Cardiac muscle cell (in vitro differentiated cells and primary cell): ENCODE measurements at regions not wholly inside any gene's neighbourhood (a gene's known extent, or its start where the extent isn't known, plus 50 kb on each side); places are given as distances from the start of the nearest gene placed in this dataset.

Source experiments
- DNase-seq, 2 donors: peaks; one replicate each; pipeline versions ENCODE4 v3.0.0 to v3.0.0-alpha.2; 2010 to 2017; ENCODE audit warnings: low read depth in 1 of 2, low spot score in 1 of 2
- H3K27ac ChIP-seq: fragments of 200-600 bp; sonication (generic); 2 replicates; pipeline ENCODE4 v1.5.1; 2016
- H3K27me3 ChIP-seq: fragments of 200-600 bp; sonication (generic); 2 replicates; pipeline ENCODE4 v1.6.0; 2016; ENCODE audit warnings: control low read depth
- H3K36me3 ChIP-seq: fragments of 200-600 bp; sonication (generic); 2 replicates; pipeline ENCODE4 v1.5.1; 2016; ENCODE audit warnings: control low read depth
- H3K4me1 ChIP-seq: fragments of 200-600 bp; sonication (generic); 2 replicates; pipeline ENCODE4 v1.8.1; 2017; ENCODE audit warnings: low read depth, mild to moderate bottlenecking, mixed run types
- H3K4me3 ChIP-seq: fragments of 200-600 bp; sonication (generic); 2 replicates; pipeline ENCODE4 v1.5.1; 2016; ENCODE audit warnings: mild to moderate bottlenecking
- H3K9me3 ChIP-seq: fragments of 200-600 bp; sonication (generic); 2 replicates; pipeline ENCODE4 v1.5.1; 2017; ENCODE audit warnings: low read depth, mild to moderate bottlenecking, control low read depth
- CTCF ChIP-seq: IDR thresholded peaks from 2 replicates; pipeline ENCODE4 v1.5.1; 2012; ENCODE audit warnings: low read depth, mild to moderate bottlenecking, low read length

GRCh38 chr11:110838808-110839207 is 126.6 kb upstream of the ARHGAP20 start:
- H3K9me3 ChIP-seq: no peaks in the 10 kb centered on the region
- H3K27ac ChIP-seq: no peak overlapping the region
- DNase-seq: no peak
- H3K4me3 ChIP-seq: no peak overlapping the region
- TF ChIP-seq CTCF: no peak
- no peaks in the 10 kb centered on the region for H3K27me3 ChIP-seq
- no peaks in the 10 kb centered on the region for H3K4me1 ChIP-seq
- H3K36me3 ChIP-seq: no peaks in the 10 kb centered on the region

GRCh38 chr11:110837603-110838002 is 125.4 kb upstream of the ARHGAP20 start:
- Histone ChIP-seq H3K27me3 (no peaks in the 10 kb centered on the region), H3K27ac (no peak overlapping the region), H3K9me3 (no peaks in the 10 kb centered on the region), H3K4me1 (no peaks in the 10 kb centered on the region), H3K4me3 (no peak overlapping the region), H3K36me3 (no peaks in the 10 kb centered on the region)
- peak in 1 of 2 donors; percentile 62 for DNase-seq
- TF ChIP-seq CTCF: no peak

GRCh38 chr11:110835106-110835505 is 122.9 kb upstream of the ARHGAP20 start:
- no peaks in the 10 kb centered on the region for H3K4me1 ChIP-seq
- TF ChIP-seq CTCF: no peak
- H3K27me3 ChIP-seq: no peaks in the 10 kb centered on the region
- no peak for DNase-seq
- H3K4me3 ChIP-seq: no peak overlapping the region
- no peaks in the 10 kb centered on the region for H3K36me3 ChIP-seq
- H3K9me3 ChIP-seq: no peaks in the 10 kb centered on the region
- H3K27ac ChIP-seq: no peak overlapping the region

- no peak for TF ChIP-seq CTCF
- Histone ChIP-seq H3K4me1 (no peaks in the 10 kb centered on the region), H3K9me3 (no peaks in the 10 kb centered on the region), H3K4me3 (no peak overlapping the region), H3K27ac (no peak overlapping the region), H3K27me3 (no peaks in the 10 kb centered on the region), H3K36me3 (no peaks in the 10 kb centered on the region)
- peak in 1 of 2 donors; percentile 55 for DNase-seq
Measured at GRCh38 chr11:110833033-110833484, 120.8 kb upstream of the ARHGAP20 start.

GRCh38 chr11:110832539-110832938 is 120.3 kb upstream of the ARHGAP20 start:
- Histone ChIP-seq H3K4me1 (no peaks in the 10 kb centered on the region), H3K27me3 (no peaks in the 10 kb centered on the region), H3K36me3 (no peaks in the 10 kb centered on the region), H3K9me3 (no peaks in the 10 kb centered on the region), H3K4me3 (no peak overlapping the region), H3K27ac (no peak overlapping the region)
- DNase-seq: no peak
- no peak for TF ChIP-seq CTCF

- DNase-seq: no peak
- no peak for TF ChIP-seq CTCF
- H3K4me1 ChIP-seq: no peaks in the 10 kb centered on the region
Measured at GRCh38 chr11:110832080-110832479, 119.8 kb upstream of the ARHGAP20 start.

More at GRCh38 chr11:110832080-110832479, 119.8 kb upstream of the ARHGAP20 start:
- H3K9me3 ChIP-seq: no peaks in the 10 kb centered on the region
- no peaks in the 10 kb centered on the region for H3K36me3 ChIP-seq
- no peaks in the 10 kb centered on the region for H3K27me3 ChIP-seq
- no peak overlapping the region for H3K27ac ChIP-seq
- no peak overlapping the region for H3K4me3 ChIP-seq
